Tibial nerve (tissue), 4 donors: ENCODE measurements at regions not wholly inside any gene's neighbourhood (a gene's known extent, or its start where the extent isn't known, plus 50 kb on each side); places are given as distances from the start of the nearest gene placed in this dataset.

Experiments
- DNase-seq, 2 donors: peaks; one replicate each; pipeline ENCODE4 v3.0.0-alpha.2; 2019; ENCODE audit warnings: low spot score in 2 of 2
- H3K27ac ChIP-seq, 4 donors: fragments of 200-600 bp; sonication (generic) in 3 of 4; one replicate each; pipeline ENCODE4 v1.5.1; 2017 to 2019; ENCODE audit warnings: mild to moderate bottlenecking in 1 of 4
- H3K27me3 ChIP-seq, 2 donors: fragments of 200-600 bp; sonication (generic) in 1 of 2; one replicate each; pipeline versions ENCODE4 v1.5.1 to v1.6.0; 2017 to 2019
- H3K36me3 ChIP-seq, 3 donors: fragments of 200-600 bp; sonication (generic); one replicate each; pipeline ENCODE4 v1.5.1; 2018 to 2019
- H3K4me1 ChIP-seq, 4 donors: fragments of 200-600 bp; sonication (generic) in 3 of 4; one replicate each; pipeline ENCODE4 v1.5.1; 2017 to 2019
- H3K4me3 ChIP-seq, 4 donors: fragments of 200-600 bp; sonication (generic) in 3 of 4; one replicate each; pipeline ENCODE4 v1.5.1; 2017 to 2019; ENCODE audit warnings: mild to moderate bottlenecking in 1 of 4, moderate library complexity in 1 of 4
- H3K9me3 ChIP-seq, 4 donors: fragments of 200-600 bp; sonication (generic) in 3 of 4; one replicate each; pipeline ENCODE4 v1.5.1; 2017 to 2019
- EP300 ChIP-seq, 2 donors: sonication (generic); formaldehyde crosslinking; IDR thresholded peaks; one replicate each; pipeline ENCODE4 v1.6.1; 2017; ENCODE audit warnings: antibody characterized with exemption in 2 of 2, mild to moderate bottlenecking in 1 of 2
- POLR2A ChIP-seq, 2 donors: fragments of 450-650 bp; IDR thresholded peaks; one replicate each; pipeline ENCODE4 v1.6.1; 2017; ENCODE audit warnings: antibody characterized with exemption in 2 of 2, mild to moderate bottlenecking in 2 of 2, moderate library complexity in 2 of 2
- WGBS, 2 donors: methylation state at CpG; one replicate each; pipeline ENCODE4 v1.1.5; 2018; 5-methylcytosine and 5-hydroxymethylcytosine counted together
- TF ChIP-seq, protein P1 (sequence below), 5 experiments: fragments of 200-600 bp in 3 of 5; fragments of 450-650 bp in 2 of 5; sonication (generic) in 3 of 5; IDR thresholded peaks; one replicate each; pipeline ENCODE4 v1.5.1; 2016 to 2019; ENCODE audit warnings: antibody characterized with exemption in 5 of 5, mild to moderate bottlenecking in 3 of 5, moderate library complexity in 2 of 5

DNA sequence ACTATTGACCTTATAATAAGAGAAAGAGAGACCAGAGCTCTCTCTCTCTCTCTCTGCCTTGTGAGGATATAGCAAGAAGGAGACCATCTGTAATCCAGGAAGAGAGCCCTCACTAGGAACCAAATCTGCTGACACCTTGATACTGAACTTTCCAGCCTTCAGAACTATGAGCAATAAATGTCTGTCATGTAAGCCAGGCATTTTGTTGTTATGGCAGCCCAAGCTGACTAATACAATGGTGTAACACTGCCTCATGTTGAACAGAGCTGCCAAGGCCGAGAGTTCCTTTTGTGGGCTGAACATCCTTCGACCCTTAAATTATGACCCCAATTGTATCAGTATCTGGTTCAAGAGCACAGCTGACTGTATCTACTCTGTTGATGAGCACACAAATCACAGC, 108.0 kb downstream of the LRRC30 start:
- DNase-seq, result no peak
- Histone ChIP-seq H3K36me3 (no peaks in the 10 kb centered on the region), H3K9me3 (no peaks in the 10 kb centered on the region), H3K4me1 (no peaks in the 10 kb centered on the region), H3K27ac (no peak overlapping the region), H3K27me3 (no peaks in the 10 kb centered on the region), H3K4me3 (no peak overlapping the region)
- WGBS, 2 donors, result 71 to 80% methylated on average over 2 of the region's 2 CpGs
- TF ChIP-seq EP300 (IDR thresholded peaks at IDR 0.05) (no peak), POLR2A (IDR thresholded peaks at IDR 0.05) (no peak)
- TF ChIP-seq, protein P1, sequence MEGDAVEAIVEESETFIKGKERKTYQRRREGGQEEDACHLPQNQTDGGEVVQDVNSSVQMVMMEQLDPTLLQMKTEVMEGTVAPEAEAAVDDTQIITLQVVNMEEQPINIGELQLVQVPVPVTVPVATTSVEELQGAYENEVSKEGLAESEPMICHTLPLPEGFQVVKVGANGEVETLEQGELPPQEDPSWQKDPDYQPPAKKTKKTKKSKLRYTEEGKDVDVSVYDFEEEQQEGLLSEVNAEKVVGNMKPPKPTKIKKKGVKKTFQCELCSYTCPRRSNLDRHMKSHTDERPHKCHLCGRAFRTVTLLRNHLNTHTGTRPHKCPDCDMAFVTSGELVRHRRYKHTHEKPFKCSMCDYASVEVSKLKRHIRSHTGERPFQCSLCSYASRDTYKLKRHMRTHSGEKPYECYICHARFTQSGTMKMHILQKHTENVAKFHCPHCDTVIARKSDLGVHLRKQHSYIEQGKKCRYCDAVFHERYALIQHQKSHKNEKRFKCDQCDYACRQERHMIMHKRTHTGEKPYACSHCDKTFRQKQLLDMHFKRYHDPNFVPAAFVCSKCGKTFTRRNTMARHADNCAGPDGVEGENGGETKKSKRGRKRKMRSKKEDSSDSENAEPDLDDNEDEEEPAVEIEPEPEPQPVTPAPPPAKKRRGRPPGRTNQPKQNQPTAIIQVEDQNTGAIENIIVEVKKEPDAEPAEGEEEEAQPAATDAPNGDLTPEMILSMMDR (IDR thresholded peaks at IDR 0.05), result no peak

DNA sequence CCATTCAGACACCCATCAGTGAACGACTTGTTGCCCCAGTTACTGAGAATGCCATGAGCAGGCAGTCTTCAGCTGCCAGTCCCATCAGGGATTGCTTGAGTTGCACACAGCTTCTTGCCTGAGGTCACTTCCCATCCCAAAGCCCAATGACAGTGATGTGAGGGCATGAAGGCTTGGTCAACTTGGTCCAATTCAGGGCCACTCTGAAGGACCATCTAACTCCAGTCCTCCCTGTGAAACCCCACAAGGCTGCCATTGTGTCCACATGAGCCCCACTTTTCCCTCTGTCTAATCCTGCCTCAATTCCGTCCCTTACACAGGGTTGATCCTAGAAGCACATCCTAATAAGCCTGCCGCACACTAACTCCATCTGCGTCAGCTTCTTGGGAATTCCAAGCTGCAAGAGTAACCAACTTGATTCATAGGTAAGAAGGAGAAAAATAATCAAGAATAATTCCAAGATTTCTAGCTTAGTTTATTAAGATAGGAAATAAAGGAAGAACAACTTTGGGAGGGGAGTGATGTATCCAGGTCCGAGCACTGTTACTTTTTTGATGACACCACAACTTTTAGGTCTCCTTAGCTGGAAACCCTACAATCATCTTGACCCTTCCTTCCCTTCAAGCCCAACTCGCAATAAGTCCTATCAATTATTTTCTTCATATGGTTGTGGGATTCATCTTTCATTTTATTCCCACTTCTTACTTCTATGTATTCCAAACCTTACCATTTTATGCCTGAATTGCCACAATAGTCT, 110.9 kb downstream of the LRRC30 start:
- Histone ChIP-seq H3K4me1 (no peaks in the 10 kb centered on the region), H3K9me3 (no peaks in the 10 kb centered on the region), H3K4me3 (no peak overlapping the region), H3K27ac (no peak overlapping the region), H3K27me3 (no peaks in the 10 kb centered on the region), H3K36me3 (no peaks in the 10 kb centered on the region)
- no peak for DNase-seq
- TF ChIP-seq, protein P1 (IDR thresholded peaks at IDR 0.05), result no peak
- WGBS, 2 donors, result 88% methylated on average over 6 of the region's 6 CpGs

DNA sequence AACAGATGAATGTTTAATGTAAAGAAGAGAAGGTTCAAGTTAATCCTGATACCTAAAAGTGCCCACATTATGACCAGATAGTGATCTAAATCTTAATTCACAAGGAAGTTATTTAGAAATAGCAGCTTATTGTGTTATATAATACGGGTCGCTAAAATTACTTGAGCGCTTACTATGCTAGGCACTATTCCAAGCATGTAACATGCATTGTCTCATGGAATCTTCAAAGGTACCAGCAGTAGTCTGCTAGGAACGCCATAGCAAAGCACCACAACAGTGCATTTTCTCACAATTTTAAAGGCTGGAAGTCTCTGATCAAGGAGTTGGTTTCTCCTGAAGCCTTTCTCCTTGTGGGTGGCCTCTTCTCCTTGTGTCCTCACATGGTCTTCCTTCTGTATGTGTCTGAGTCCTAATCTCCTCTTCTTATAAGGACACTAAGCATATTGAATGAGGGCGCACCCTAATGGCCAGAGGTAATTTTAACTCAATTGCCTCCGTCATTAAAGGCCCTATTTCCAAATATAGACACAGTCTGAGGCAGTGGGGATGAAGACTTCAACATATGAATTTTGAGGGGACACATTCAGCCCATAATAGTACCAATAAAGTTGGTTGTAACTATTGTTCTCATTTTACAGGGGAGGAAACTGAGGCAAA, 118.4 kb downstream of the LRRC30 start:
- Histone ChIP-seq H3K27me3 (no peaks in the 10 kb centered on the region), H3K36me3 (no peaks in the 10 kb centered on the region)
- no peak for TF ChIP-seq EP300 (IDR thresholded peaks at IDR 0.05)
- TF ChIP-seq, protein P1 (IDR thresholded peaks at IDR 0.05), result no peak
- TF ChIP-seq POLR2A (IDR thresholded peaks at IDR 0.05), result no peak

DNA sequence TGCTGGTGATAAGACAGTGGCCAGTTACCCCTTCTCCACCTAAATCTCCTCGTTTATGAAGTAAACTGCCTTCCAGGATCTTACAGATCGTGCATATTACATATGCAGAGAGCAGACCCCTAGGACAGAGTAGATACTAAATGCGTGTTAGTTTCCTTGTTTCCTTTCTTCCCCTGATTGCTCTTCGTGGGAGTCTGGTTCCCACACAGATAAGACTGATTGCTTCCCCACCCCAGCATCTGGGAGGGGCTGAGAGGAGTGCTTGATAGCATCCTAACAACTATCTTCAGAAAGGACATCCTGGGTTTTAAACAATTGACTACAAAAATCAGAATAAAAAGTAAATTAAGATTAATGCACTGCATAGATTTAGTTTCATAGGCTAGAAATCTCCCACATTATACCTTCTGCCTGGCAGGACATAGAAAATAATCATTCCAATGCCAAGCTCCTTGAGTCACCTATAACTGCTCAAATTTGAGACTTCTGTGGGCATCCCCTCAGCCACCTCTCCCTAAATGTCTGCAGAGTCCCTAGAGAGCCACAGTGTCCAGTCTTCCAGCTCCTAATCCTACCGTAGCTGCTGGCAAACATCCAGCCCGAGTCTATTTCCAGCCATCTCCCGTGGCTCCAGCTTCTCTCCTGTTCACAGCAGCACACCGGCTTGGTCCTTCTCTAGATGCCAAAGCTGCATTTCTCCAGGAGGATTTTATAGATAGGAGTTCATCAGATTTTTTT, 128.3 kb downstream of the LRRC30 start:
- DNase-seq, result no peak
- 31 to 47% methylated on average over 8 of the region's 8 CpGs for WGBS, 2 donors
- no peaks in the 10 kb centered on the region for H3K9me3 ChIP-seq
- H3K4me3 ChIP-seq, result no peak overlapping the region
- no peaks in the 10 kb centered on the region for H3K4me1 ChIP-seq
- TF ChIP-seq EP300 (IDR thresholded peaks at IDR 0.05) (no peak), POLR2A (IDR thresholded peaks at IDR 0.05) (no peak)
- TF ChIP-seq, protein P1 (IDR thresholded peaks at IDR 0.05), result no peak
- H3K36me3 ChIP-seq, result no peaks in the 10 kb centered on the region
- H3K27ac ChIP-seq, result no peak overlapping the region
- H3K27me3 ChIP-seq, result no peaks in the 10 kb centered on the region

More for the DNA sequence above, 118.4 kb downstream of the LRRC30 start:
- DNase-seq, result no peak
- Histone ChIP-seq H3K4me1 (no peaks in the 10 kb centered on the region), H3K4me3 (no peak overlapping the region), H3K9me3 (peaks cover 0 to 10% (median 0%) of the 10 kb centered on the region in 4 donors), H3K27ac (no peak overlapping the region)
- 86 to 91% methylated on average over 6 of the region's 6 CpGs for WGBS, 2 donors
